K562 (cell line): ENCODE measurements at regions not wholly inside any gene's neighbourhood (a gene's known extent, or its start where the extent isn't known, plus 50 kb on each side); places are given as distances from the start of the nearest gene placed in this dataset.

Experiments used
- ATAC-seq: fragments of 200-7000 bp; cut with Tn5 transposase; 3 replicates; pipeline ENCODE4 v1.9.1; 2020; ENCODE audit warnings: moderate library complexity
- BruUV-seq: library from RNA; stranded (reverse); fragments of 400-500 nt; replicated peaks from 2 replicates; lab custom pipeline; 2021; lab: Mats Ljungman, UMichigan
- CTCF ChIA-PET: fragments of 300-600 bp; formaldehyde crosslinking; extraction: SDS; loops from one replicate; lab custom pipeline; 2021; ENCODE audit warnings: low intra/inter-chr PET ratio; lab: Yijun Ruan, JAX
- POLR2A ChIA-PET: fragments of 300-600, 350-650 bp; sonication (Branson Sonifier 250); formaldehyde crosslinking; extraction: SDS; loops from one replicate; lab custom pipeline; 2021; ENCODE audit warnings: antibody characterized with exemption, inconsistent platforms; lab: Yijun Ruan, JAX
- DNase-seq, 4 experiments: peaks; one replicate each; pipeline versions ENCODE4 v3.0.0 to v3.0.0-alpha.2; 2011 to 2018; ENCODE audit warnings: low spot score in 3 of 4, mixed read lengths in 3 of 4; ENCODE audit errors: extremely low read depth in 1 of 4
- FAIRE-seq: peaks from 2 replicates; lab custom pipeline; 2011; peaks lifted over from hg19 to GRCh38; lab: Jason Lieb, UNC
- H2AFZ ChIP-seq: 2 replicates; pipeline ENCODE4 v1.6.0; 2011; ENCODE audit warnings: low read depth, low read length, control low read depth, inconsistent platforms
- H3K27ac ChIP-seq: fragments of 200-600 bp; 3 replicates; pipeline ENCODE4 v1.8.0; 2011; ENCODE audit warnings: low read depth, mild to moderate bottlenecking, control low read depth, inconsistent platforms, low read length, moderate library complexity, mixed read lengths; ENCODE audit errors: extremely low read depth
- H3K27me3 ChIP-seq, 2 experiments: fragments of 300-600 bp in 1 of 2; 2 replicates in 1 of 2; 3 replicates in 1 of 2; pipeline versions ENCODE4 v1.6.0 to v1.8.0; 2011; ENCODE audit warnings: inconsistent platforms in 2 of 2, low read length in 2 of 2, mild to moderate bottlenecking in 1 of 2, mixed read lengths in 1 of 2, moderate library complexity in 1 of 2; ENCODE audit not compliant: control insufficient read depth in 2 of 2, insufficient read depth in 2 of 2
- H3K36me3 ChIP-seq: fragments of 300-600 bp; 3 replicates; pipeline ENCODE4 v1.8.0; 2011; ENCODE audit warnings: mild to moderate bottlenecking, low read length, inconsistent platforms; ENCODE audit not compliant: control insufficient read depth, insufficient read depth
- H3K4me1 ChIP-seq, 2 experiments: fragments of 200-600 bp in 1 of 2; replicated peaks in 1 of 2; 2 replicates in 1 of 2; 3 replicates in 1 of 2; pipeline versions ENCODE4 v1.5.1 to v1.8.0; 2011; ENCODE audit warnings: inconsistent platforms in 2 of 2, low read length in 2 of 2, mild to moderate bottlenecking in 1 of 2, mixed read lengths in 1 of 2, moderate library complexity in 1 of 2; ENCODE audit not compliant: control insufficient read depth in 2 of 2, insufficient read depth in 2 of 2
- H3K4me2 ChIP-seq: 2 replicates; pipeline ENCODE4 v1.6.1; 2011; ENCODE audit warnings: low read length, control low read depth, inconsistent platforms, mixed read lengths; ENCODE audit not compliant: insufficient read depth
- H3K4me3 ChIP-seq: fragments of 200-600 bp; sonication (generic), shearing (Covaris generic); 2 replicates; pipeline ENCODE4 v1.5.1; 2016; ENCODE audit warnings: control low read depth, inconsistent platforms
- H3K79me2 ChIP-seq: fragments of 200-600 bp; 3 replicates; pipeline ENCODE4 v1.8.0; 2011; ENCODE audit warnings: low read length, inconsistent platforms; ENCODE audit not compliant: control insufficient read depth, insufficient read depth
- H3K9ac ChIP-seq, 2 experiments: 2 replicates each; pipeline versions ENCODE4 v1.6.0 to v1.6.1; 2011; ENCODE audit warnings: low read depth in 2 of 2, low read length in 2 of 2, control low read depth in 1 of 2, inconsistent platforms in 1 of 2, mild to moderate bottlenecking in 1 of 2, mixed read lengths in 1 of 2; ENCODE audit not compliant: insufficient read depth in 1 of 2
- H3K9me1 ChIP-seq: one replicate; pipeline ENCODE4 v1.6.0; 2011; ENCODE audit warnings: inconsistent platforms, mild to moderate bottlenecking, low read length, moderate library complexity; ENCODE audit not compliant: control insufficient read depth, insufficient read depth
- H3K9me3 ChIP-seq: replicated peaks from 2 replicates; pipeline ENCODE4 v1.5.1; 2011; ENCODE audit warnings: low read depth, low read length, inconsistent platforms; ENCODE audit not compliant: control insufficient read depth, insufficient read depth
- H4K20me1 ChIP-seq: replicated peaks from 2 replicates; pipeline ENCODE4 v1.6.1; 2011; ENCODE audit warnings: low read length, inconsistent platforms, mixed read lengths; ENCODE audit not compliant: control insufficient read depth, insufficient read depth
- ATF1 ChIP-seq, 2 experiments: fragments of 450-650 bp in 1 of 2; IDR thresholded peaks; 2 replicates each; pipeline ENCODE4 v1.6.1; 2016; ENCODE audit warnings: missing compliant biosample characterization in 1 of 2, missing genetic modification characterization in 1 of 2
- BCL6 ChIP-seq: fragments of 250-450 bp; sonication (Bioruptor Pico); IDR thresholded peaks from 2 replicates; pipeline ENCODE4 v1.4.0; 2020
- BRF1 ChIP-seq: IDR thresholded peaks from 3 replicates; pipeline ENCODE4 v1.6.1; 2011; ENCODE audit warnings: borderline replicate concordance, mild to moderate bottlenecking; ENCODE audit not compliant: insufficient read length; ENCODE audit errors: extremely low read depth
- CBX2 ChIP-seq: fragments of 200-600 bp; sonication (generic); IDR thresholded peaks from one replicate; pipeline ENCODE4 v1.6.1; 2012; ENCODE audit warnings: mild to moderate bottlenecking, low read length, inconsistent platforms; ENCODE audit not compliant: insufficient read depth, poor library complexity, severe bottlenecking
- CC2D1A ChIP-seq: fragments of 450-650 bp; IDR thresholded peaks from 2 replicates; pipeline ENCODE4 v1.6.1; 2017; ENCODE audit warnings: mild to moderate bottlenecking
- HNRNPLL ChIP-seq: fragments of 200-400 bp; formaldehyde crosslinking; IDR thresholded peaks from 2 replicates; pipeline ENCODE4 v1.6.1; 2017; ENCODE audit warnings: low read length, low read depth, mild to moderate bottlenecking; ENCODE audit not compliant: poor library complexity, severe bottlenecking
- MTA2 ChIP-seq: fragments of 450-650 bp; IDR thresholded peaks from 2 replicates; pipeline ENCODE4 v1.6.1; 2016; ENCODE audit warnings: low read depth
- RBM39 ChIP-seq: fragments of 200-400 bp; formaldehyde crosslinking; optimal IDR thresholded peaks from 2 replicates; pipeline ENCODE3; 2018; ENCODE audit warnings: low read depth, low read length
- SMARCA5 ChIP-seq: fragments of 450-650 bp; IDR thresholded peaks from 2 replicates; pipeline ENCODE4 v1.6.1; 2016
- TAF7 ChIP-seq: fragments of 450-650 bp; IDR thresholded peaks from 2 replicates; pipeline ENCODE4 v1.6.1; 2016; ENCODE audit warnings: missing genetic modification characterization, missing compliant biosample characterization
- TCF7 ChIP-seq: sonication (generic); IDR thresholded peaks from 2 replicates; pipeline ENCODE4 v1.6.1; 2016; ENCODE audit warnings: antibody characterized with exemption, borderline replicate concordance
- ZNF124 ChIP-seq: sonication (generic); formaldehyde crosslinking; IDR thresholded peaks from 2 replicates; pipeline ENCODE4 v1.8.1; 2022; ENCODE audit warnings: missing genetic modification reagents
- WGBS: fragments of 100-300 bp; shearing (Covaris generic); methylation state at CpG from one replicate; pipeline ENCODE4 v1.1.6; 2016; ENCODE audit warnings: low coverage, mixed read lengths; ENCODE audit not compliant: insufficient coverage; ENCODE audit errors: missing lambda C conversion rate; 5-methylcytosine and 5-hydroxymethylcytosine counted together
- in situ Hi-C: fragments of 300-500 bp; cut with MboI; formaldehyde crosslinking; loops from 4 replicates; pipeline ENCODE4 v1.15.0; 2018; ENCODE audit warnings: inconsistent platforms, mixed read lengths
- intact Hi-C: fragments of 100-400 bp; cut with micrococcal nuclease; formaldehyde crosslinking; loops from 2 replicates; pipeline ENCODE4 v1.14.2; 2022

- TF ChIP-seq ATF1 (CRISPR knock-in tag; IDR thresholded peaks at IDR 0.05) = no peak
- no peak for TF ChIP-seq ATF1 (tag; IDR thresholded peaks at IDR 0.05)
Measured at GRCh38 chr15:69849232-69849610, 248.5 kb downstream of the TLE3 start (continued).

- no peak for DNase-seq
- POLR2A ChIA-PET = no interaction called here
- H3K27me3 ChIP-seq = peaks cover 0 to 8% of the 10 kb centered on the region in 2 experiments; a peak in 2 of 5 replicates
- in situ Hi-C loops (no loop called here), intact Hi-C loops (no loop called here)
- no peak overlapping the region for H3K9ac ChIP-seq
- no peaks in the 10 kb centered on the region for H3K79me2 ChIP-seq
- no peaks in the 10 kb centered on the region for H3K9me1 ChIP-seq
- no peaks in the 10 kb centered on the region for H4K20me1 ChIP-seq
- H3K4me2 ChIP-seq = no peak overlapping the region
- CTCF ChIA-PET = no interaction called here
- ATAC-seq = no peak
- no peak for FAIRE-seq
- 0% methylated on average over 3 of the region's 3 CpGs for WGBS
- H3K4me1 ChIP-seq = no peaks in the 10 kb centered on the region
- no peaks in the 10 kb centered on the region for H3K36me3 ChIP-seq
- no peak overlapping the region for H3K4me3 ChIP-seq
- H2AFZ ChIP-seq = no peak overlapping the region
- no peak overlapping the region for H3K27ac ChIP-seq
- no peaks in the 10 kb centered on the region for H3K9me3 ChIP-seq
- no TSS peak for BruUV-seq
- no peak for TF ChIP-seq MTA2
- no peak for TF ChIP-seq ZNF124 (CRISPR knock-in tag)
- TF ChIP-seq TCF7 = no peak
- TF ChIP-seq RBM39 = no peak
- TF ChIP-seq TAF7 (tag) = no peak
- TF ChIP-seq SMARCA5 = no peak
- TF ChIP-seq CC2D1A = no peak
- no peak for TF ChIP-seq CBX2
- TF ChIP-seq BCL6 = no peak
- no peak for TF ChIP-seq HNRNPLL
- no peak for TF ChIP-seq BRF1
Measured at GRCh38 chr15:69852482-69852881, 245.2 kb downstream of the TLE3 start.
